Mammary epithelial cell (primary cell): ENCODE measurements at regions not wholly inside any gene's neighbourhood (a gene's known extent, or its start where the extent isn't known, plus 50 kb on each side); places are given as distances from the start of the nearest gene placed in this dataset.

Source experiments
- EZH2 ChIP-seq: IDR thresholded peaks from 2 replicates; pipeline ENCODE4 v1.6.1; 2012; ENCODE audit warnings: low read length, inconsistent platforms, borderline replicate concordance
- TF ChIP-seq, protein P1 (sequence below), 2 donors: IDR thresholded peaks in 1 of 2; conservative IDR thresholded peaks in 1 of 2; 2 replicates each; pipeline ENCODE4 v1.5.1; 2011 to 2012; ENCODE audit warnings: inconsistent platforms in 2 of 2, low read length in 2 of 2, mild to moderate bottlenecking in 2 of 2, control low read depth in 1 of 2, low read depth in 1 of 2; ENCODE audit not compliant: insufficient read depth in 1 of 2; ENCODE audit errors: extremely low read depth in 1 of 2

DNA sequence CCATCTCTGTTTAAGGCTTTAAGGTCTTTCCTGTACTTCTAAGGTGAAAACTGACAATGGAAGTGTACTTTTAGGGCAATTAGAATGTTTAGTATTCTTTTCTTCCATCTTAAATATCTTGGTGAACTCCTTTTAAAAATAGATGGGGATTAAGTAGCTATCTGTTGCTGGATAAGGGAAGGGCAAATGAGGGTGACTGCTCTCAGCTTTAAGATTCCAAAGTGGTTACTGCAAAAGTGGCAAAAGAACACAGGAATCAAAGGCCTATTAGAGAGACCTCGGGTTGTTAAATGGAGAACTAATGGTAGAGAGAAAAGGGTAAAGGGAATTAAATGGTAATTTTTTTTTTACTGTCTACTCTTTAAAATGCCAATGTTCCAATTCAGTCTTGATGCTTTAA lies 774.1 kb upstream of the B3GALT2 start:
- TF ChIP-seq, protein P1, sequence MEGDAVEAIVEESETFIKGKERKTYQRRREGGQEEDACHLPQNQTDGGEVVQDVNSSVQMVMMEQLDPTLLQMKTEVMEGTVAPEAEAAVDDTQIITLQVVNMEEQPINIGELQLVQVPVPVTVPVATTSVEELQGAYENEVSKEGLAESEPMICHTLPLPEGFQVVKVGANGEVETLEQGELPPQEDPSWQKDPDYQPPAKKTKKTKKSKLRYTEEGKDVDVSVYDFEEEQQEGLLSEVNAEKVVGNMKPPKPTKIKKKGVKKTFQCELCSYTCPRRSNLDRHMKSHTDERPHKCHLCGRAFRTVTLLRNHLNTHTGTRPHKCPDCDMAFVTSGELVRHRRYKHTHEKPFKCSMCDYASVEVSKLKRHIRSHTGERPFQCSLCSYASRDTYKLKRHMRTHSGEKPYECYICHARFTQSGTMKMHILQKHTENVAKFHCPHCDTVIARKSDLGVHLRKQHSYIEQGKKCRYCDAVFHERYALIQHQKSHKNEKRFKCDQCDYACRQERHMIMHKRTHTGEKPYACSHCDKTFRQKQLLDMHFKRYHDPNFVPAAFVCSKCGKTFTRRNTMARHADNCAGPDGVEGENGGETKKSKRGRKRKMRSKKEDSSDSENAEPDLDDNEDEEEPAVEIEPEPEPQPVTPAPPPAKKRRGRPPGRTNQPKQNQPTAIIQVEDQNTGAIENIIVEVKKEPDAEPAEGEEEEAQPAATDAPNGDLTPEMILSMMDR (conservative IDR thresholded peaks at IDR 0.05 in 1 of 2, IDR thresholded peaks at IDR 0.05 in 1 of 2; ENCODE audit: extremely low read depth in 1 of 2, insufficient read depth in 1 of 2, low read depth in 1 of 2, low read length in 2 of 2) = no peak
- no peak for TF ChIP-seq EZH2
